Activated naive CD4-positive, alpha-beta T cell treated with anti-CD3 and anti-CD28 coated beads, Interleukin-2, amount 50 U/mL, for 24 hours (primary cell): ENCODE measurements at regions not wholly inside any gene's neighbourhood (a gene's known extent, or its start where the extent isn't known, plus 50 kb on each side); places are given as distances from the start of the nearest gene placed in this dataset.

Source experiments
- H3K27ac Mint-ChIP-seq: one replicate; pipeline ENCODE4 v1.8.0; 2021; ENCODE audit warnings: mild to moderate bottlenecking, mixed read lengths
- H3K27me3 Mint-ChIP-seq: one replicate; pipeline ENCODE4 v1.8.0; 2021; ENCODE audit warnings: mixed read lengths
- H3K36me3 Mint-ChIP-seq: one replicate; pipeline ENCODE4 v1.8.0; 2021; ENCODE audit warnings: mixed read lengths
- H3K4me1 Mint-ChIP-seq: one replicate; pipeline ENCODE4 v1.8.0; 2021; ENCODE audit warnings: mixed read lengths
- H3K4me3 Mint-ChIP-seq: one replicate; pipeline ENCODE4 v1.8.0; 2021; ENCODE audit warnings: mild to moderate bottlenecking, mixed read lengths
- H3K9me3 Mint-ChIP-seq: one replicate; pipeline ENCODE4 v1.8.0; 2021; ENCODE audit warnings: mixed read lengths

DNA sequence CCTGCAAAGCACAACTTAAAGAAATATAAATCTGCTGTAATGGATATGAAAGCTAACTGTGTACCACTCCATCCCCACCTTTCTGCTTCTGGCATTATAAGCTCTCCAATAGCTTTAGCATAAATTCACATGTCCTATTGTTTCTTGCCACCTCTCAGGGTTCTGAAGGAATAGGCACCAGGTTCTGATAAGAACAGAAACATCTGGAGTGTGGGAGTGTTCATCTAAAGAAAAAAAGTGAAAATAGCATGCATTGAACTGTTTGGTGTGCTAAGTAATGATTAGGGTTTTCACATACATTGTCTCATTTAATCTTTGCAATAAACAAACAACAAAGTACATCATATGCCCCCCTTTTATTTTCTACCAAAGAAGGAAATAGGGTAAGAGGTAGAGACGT is 72.3 kb downstream of the FAM76B start:
- Mint-ChIP-seq H3K4me3 (no peak overlapping the region), H3K36me3 (no peaks in the 10 kb centered on the region), H3K27me3 (peaks cover 1% of the 10 kb centered on the region), H3K27ac (no peak overlapping the region), H3K4me1 (peaks cover 47% of the 10 kb centered on the region), H3K9me3 (no peaks in the 10 kb centered on the region)

DNA sequence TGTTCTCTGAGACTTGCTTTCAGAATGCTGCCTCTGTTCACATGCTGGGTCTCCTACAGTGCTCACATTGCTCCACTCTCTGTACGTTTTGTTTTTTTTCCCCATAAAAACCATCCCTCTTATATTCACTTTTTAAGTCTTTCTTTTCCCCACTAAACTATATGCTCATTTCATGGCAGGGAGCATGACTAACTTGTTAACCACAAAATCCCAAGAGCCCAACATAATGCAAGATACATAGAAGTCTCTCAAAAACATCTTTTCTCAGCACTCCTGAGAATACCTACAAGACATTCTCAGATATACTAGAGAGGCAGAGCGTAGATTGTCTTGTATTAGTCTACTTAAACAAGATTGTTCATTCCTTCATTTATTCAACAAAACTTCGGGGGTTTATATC is 73.3 kb downstream of the FAM76B start:
- Mint-ChIP-seq H3K36me3 (no peaks in the 10 kb centered on the region), H3K27me3 (peaks cover 1% of the 10 kb centered on the region), H3K4me1 (peaks cover 54% of the 10 kb centered on the region), H3K27ac (peak overlapping the region; percentile 88), H3K4me3 (peak overlapping the region; percentile 24), H3K9me3 (no peaks in the 10 kb centered on the region)

DNA sequence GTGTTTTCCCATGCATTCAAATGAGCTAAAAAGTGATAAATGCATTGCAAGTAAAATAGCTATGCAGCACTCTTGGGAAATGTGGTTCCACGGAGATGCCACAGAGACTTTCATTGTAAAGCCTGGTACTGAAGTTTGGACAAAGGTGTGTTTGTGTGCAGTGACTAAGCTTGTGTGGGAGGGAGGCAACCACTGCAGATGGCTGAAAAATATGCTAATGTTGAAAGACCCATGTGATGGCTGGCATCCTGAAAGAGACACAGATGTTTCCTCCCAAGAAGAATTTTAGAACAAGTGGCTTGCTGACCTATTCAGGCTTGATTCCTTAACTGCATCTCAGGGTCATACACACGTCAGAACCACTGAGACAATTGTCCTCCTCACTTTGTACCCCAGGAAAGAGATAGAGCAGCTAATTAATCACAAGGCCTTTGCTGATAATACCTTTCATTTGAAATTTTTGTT is 73.8 kb downstream of the FAM76B start:
- peak overlapping the region; percentile 24 for H3K4me3 Mint-ChIP-seq
- H3K9me3 Mint-ChIP-seq: no peaks in the 10 kb centered on the region
- peak overlapping the region; percentile 88 for H3K27ac Mint-ChIP-seq
- peaks cover 54% of the 10 kb centered on the region for H3K4me1 Mint-ChIP-seq
- H3K36me3 Mint-ChIP-seq: no peaks in the 10 kb centered on the region
- peaks cover 1% of the 10 kb centered on the region for H3K27me3 Mint-ChIP-seq

DNA sequence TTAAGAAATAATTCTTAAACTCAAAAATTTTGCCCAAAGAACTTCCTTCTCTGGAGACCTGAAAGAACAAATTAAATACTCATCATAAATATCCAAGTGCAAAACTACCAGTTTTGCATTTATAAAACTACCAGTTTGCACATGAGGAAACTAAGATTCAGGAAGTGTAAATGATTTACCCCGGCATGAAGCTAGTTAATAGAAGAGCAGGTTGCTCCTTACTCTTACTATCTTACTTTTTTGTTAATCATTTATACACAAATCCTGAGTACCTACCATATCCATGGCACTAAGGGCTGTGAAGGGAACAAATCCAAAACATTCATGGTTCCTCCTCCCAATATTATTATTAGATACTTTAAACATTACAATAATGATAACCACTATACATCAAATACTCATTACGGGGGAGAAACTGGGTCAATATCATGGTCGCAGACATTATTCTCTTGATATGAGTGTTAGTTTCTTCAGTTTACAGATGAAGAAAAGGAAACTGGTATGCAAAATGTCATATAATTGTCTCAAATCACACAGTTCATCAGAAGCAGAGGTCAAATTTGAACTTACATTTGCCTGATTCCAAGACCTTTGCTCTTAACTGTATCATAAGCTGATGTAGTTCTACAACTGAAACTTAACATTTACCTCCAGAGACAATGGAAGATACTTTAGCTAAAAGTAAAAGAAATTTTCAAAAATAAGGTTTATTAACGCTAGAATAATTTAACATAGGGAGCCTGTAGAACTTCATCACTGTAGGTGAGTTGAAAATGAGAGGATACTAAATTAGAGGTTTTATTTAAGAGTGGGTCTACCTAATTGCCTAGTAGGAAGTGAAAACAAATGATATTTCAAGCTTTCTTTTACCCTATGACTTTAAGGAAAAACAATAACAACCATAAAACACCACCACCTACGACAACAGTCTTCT is 74.5 kb downstream of the FAM76B start:
- no peaks in the 10 kb centered on the region for H3K36me3 Mint-ChIP-seq
- peak overlapping the region; percentile 88 for H3K27ac Mint-ChIP-seq
- peaks cover 1% of the 10 kb centered on the region for H3K27me3 Mint-ChIP-seq
- peaks cover 47% of the 10 kb centered on the region for H3K4me1 Mint-ChIP-seq
- no peaks in the 10 kb centered on the region for H3K9me3 Mint-ChIP-seq
- H3K4me3 Mint-ChIP-seq: peak overlapping the region; percentile 45

DNA sequence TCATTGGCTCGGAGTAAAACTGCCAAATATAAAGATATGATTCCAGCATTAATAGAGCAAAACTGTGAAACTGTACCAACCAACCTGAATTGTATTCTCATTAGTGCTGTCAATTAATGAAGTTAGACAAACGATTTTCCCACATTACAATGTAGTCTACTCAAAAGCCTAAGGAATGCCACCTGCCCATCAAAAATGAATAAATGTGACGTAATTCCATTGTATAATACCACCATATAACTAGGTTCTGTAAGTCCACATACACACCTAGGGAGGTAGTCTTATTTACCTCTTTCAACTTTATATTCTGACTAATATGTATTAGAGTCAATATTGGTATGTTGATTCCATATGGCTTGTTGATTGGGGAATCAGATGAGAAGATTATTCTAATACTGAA is 76.2 kb downstream of the FAM76B start:
- peaks cover 1% of the 10 kb centered on the region for H3K27me3 Mint-ChIP-seq
- no peaks in the 10 kb centered on the region for H3K36me3 Mint-ChIP-seq
- no peak overlapping the region for H3K27ac Mint-ChIP-seq
- peaks cover 38% of the 10 kb centered on the region for H3K4me1 Mint-ChIP-seq
- no peak overlapping the region for H3K4me3 Mint-ChIP-seq
- no peaks in the 10 kb centered on the region for H3K9me3 Mint-ChIP-seq

DNA sequence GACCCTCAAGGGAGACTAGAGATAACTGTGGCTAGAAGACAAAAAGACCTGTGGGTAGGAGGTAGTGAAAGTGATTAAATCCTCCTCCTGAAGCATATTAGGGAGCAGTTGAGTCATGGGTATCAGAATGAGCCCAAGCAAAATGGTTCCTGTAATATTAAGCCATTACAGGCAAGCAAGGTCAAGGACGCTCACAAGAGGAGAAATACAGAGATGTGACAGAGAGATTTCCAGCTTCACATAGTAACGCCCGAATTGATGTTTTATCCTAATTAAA is 77.7 kb downstream of the FAM76B start:
- H3K4me1 Mint-ChIP-seq: peaks cover 35% of the 10 kb centered on the region
- no peaks in the 10 kb centered on the region for H3K36me3 Mint-ChIP-seq
- peak overlapping the region; percentile 12 for H3K27ac Mint-ChIP-seq
- H3K4me3 Mint-ChIP-seq: no peak overlapping the region
- no peaks in the 10 kb centered on the region for H3K9me3 Mint-ChIP-seq
- peaks cover 1% of the 10 kb centered on the region for H3K27me3 Mint-ChIP-seq

DNA sequence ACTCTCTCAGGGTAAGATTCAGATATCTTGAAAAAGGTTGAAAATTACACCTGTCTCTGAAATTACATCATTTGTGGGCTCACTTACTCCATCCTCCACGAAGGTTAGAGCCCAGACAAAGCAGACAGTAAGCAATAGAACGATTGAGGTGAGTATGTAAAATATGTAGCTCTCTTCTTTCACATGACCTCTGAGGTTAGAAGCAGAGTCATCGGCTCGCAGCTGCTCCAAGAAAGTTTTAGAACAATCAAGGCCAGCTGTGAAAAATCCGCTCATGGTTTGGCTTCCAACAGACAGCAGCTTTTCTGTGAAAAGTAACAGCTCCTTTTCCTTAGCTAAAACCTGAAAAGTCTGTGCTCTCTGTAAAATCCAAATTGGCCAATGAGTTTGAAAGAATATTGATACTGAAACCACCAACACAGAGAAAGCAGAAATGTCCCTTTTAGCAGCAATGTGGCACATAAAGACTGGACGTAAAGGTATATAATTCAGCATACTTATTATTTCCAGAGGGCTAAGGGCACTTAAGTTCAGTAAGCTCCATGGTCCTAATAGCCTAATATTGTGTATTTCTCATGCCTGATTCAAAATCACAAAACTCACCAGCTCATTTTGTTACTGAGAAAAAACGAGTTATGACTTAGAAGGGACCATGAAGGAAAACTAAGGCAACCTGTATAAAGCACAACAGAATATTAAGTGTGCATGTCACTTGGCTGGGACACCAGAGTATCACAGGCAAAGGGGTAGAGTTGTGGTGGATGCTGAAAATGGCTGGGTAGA is 78.2 kb downstream of the FAM76B start:
- Mint-ChIP-seq H3K9me3 (no peaks in the 10 kb centered on the region), H3K4me1 (peaks cover 33% of the 10 kb centered on the region), H3K36me3 (no peaks in the 10 kb centered on the region), H3K4me3 (no peak overlapping the region), H3K27me3 (peaks cover 1% of the 10 kb centered on the region), H3K27ac (peak overlapping the region; percentile 12)

DNA sequence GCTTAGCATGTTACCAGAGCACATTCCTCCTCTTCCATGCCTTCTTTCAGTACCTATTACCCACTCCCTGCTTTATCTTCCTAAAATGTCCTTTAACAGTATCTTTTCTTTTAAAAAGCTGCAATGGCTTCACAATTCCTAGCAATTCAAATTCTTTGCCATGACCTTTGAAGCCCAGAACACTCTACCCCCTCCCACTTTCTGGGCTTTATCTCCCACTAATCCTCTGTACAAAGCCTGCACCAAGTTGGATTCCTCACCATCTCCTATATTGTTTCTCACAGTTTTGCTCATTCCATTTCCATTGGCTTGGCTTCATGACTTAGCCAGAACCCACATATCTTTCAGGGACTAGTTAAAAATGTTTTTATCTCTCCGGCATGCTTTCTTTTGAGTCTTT is 80.9 kb downstream of the FAM76B start:
- Mint-ChIP-seq H3K4me1 (peaks cover 18% of the 10 kb centered on the region), H3K36me3 (no peaks in the 10 kb centered on the region), H3K9me3 (no peaks in the 10 kb centered on the region), H3K27me3 (peaks cover 1% of the 10 kb centered on the region), H3K4me3 (no peak overlapping the region), H3K27ac (no peak overlapping the region)

DNA sequence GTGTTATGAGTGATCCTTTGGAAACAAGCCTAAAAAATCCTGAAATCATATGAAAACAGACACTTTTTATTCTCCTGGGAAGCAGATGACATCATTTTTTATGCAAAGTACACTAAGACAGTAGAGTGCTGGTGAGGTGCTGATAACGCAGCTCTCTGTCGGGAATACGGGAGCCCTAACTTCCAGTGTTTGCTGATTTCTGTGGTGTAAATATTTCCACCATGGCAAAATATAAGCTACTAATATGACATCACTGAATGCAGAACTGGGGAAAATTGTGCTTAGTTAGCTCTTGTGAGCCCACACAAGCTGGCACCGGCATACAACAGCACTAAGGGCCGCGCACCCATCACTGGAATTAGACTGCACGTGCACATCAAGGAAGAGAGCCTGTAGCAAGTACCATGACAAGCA is 82.6 kb downstream of the FAM76B start:
- H3K36me3 Mint-ChIP-seq: no peaks in the 10 kb centered on the region
- H3K27me3 Mint-ChIP-seq: no peaks in the 10 kb centered on the region
- H3K9me3 Mint-ChIP-seq: no peaks in the 10 kb centered on the region
- H3K4me3 Mint-ChIP-seq: no peak overlapping the region
- H3K4me1 Mint-ChIP-seq: peaks cover 11% of the 10 kb centered on the region
- peak overlapping the region; percentile 19 for H3K27ac Mint-ChIP-seq

DNA sequence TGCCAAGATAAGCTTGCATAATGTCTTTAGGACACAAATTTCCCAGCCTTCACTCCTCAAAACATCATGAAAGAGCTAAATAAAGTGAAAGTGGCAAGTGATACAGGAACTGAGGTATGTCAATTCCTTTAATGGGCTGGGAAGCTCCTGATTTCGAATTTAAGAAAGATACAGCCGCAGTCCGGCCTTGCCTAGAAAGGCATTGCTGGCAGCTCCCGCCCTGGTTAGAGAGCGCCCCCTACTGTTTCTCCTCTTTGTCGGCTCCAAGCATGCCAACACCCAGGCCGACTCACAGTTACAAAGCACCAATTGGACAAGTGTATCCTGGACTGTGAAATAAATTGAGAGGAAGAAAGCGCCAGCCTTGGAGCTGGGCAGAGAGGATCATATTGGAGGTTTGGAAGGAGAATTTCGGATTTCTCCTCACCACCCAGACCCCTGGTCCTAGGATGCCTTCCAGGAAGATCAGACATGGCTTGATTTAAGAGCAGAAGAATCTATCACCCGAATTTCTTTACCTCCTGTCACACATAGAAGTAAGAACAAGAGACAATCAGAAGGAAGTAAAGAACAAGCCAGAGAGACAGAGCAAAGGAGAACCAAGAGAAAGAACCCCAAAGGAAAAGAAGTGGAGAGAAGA is 84.0 kb downstream of the FAM76B start:
- no peaks in the 10 kb centered on the region for H3K36me3 Mint-ChIP-seq
- H3K9me3 Mint-ChIP-seq: no peaks in the 10 kb centered on the region
- H3K4me1 Mint-ChIP-seq: peaks cover 11% of the 10 kb centered on the region
- H3K27ac Mint-ChIP-seq: no peak overlapping the region
- H3K4me3 Mint-ChIP-seq: no peak overlapping the region
- no peaks in the 10 kb centered on the region for H3K27me3 Mint-ChIP-seq

DNA sequence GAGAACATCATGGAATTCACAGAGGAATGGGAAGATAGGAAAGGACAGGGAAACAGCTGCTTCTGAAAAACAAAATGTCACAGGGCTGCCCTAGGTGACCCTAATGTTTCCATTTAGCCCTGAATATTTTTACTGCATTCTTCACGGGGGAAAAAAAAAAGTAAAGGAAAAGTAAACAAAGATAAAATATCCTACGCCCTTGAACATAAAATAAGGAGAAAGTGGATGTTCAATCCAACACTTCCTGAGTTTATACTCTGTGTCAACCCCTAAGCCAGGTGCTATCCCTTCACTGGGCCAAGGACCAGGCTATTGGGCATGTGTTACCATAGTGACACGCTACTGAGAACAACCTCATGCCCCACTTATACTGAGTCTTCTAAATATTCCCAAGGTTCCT is 84.7 kb downstream of the FAM76B start:
- Mint-ChIP-seq H3K27ac (no peak overlapping the region), H3K27me3 (no peaks in the 10 kb centered on the region), H3K36me3 (no peaks in the 10 kb centered on the region), H3K9me3 (no peaks in the 10 kb centered on the region), H3K4me1 (peaks cover 18% of the 10 kb centered on the region), H3K4me3 (no peak overlapping the region)

DNA sequence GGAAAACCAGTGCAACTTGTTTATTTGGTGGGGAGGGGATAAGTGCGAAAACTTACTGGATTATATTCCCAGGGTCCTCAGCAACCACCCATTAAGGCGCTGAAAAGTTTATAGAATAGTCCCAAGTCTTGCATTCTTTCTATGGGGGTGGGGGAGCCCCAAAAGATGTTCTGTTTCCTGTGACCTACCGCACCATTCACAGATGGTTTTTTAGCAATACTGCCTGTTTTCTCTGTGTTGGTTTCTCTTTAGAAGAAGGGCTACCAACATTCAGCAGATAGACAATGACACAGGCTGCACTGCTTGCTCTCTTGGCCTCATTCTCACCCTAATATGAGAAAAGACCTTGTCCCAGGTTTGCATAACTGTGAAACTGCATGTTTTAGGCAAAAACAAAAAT is 86.5 kb downstream of the FAM76B start:
- no peaks in the 10 kb centered on the region for H3K27me3 Mint-ChIP-seq
- H3K4me3 Mint-ChIP-seq: peak overlapping the region; percentile 26
- H3K9me3 Mint-ChIP-seq: no peaks in the 10 kb centered on the region
- peaks cover 36% of the 10 kb centered on the region for H3K4me1 Mint-ChIP-seq
- no peaks in the 10 kb centered on the region for H3K36me3 Mint-ChIP-seq
- H3K27ac Mint-ChIP-seq: peak overlapping the region; percentile 47

DNA sequence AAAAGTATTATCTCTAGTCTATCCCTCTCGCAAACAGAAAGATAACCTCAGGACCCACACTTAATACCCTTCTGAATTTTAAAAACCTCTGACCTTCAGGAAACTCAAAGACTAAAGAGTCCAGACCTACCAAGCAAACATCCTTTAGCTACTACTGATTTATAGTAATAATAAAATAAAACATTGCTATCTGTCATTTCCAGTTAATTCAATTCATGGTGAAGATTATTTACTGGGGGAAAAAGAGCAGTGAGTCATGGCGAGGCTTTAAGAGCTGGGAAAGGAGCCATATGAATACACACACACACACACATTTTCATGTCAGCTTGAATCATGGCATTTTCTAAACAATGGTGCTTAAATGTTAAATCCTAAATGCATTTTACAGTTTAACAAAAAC is 87.1 kb downstream of the FAM76B start:
- Mint-ChIP-seq H3K4me1 (peaks cover 41% of the 10 kb centered on the region), H3K9me3 (no peaks in the 10 kb centered on the region), H3K4me3 (peak overlapping the region; percentile 32), H3K36me3 (no peaks in the 10 kb centered on the region), H3K27me3 (no peaks in the 10 kb centered on the region), H3K27ac (peak overlapping the region; percentile 92)

DNA sequence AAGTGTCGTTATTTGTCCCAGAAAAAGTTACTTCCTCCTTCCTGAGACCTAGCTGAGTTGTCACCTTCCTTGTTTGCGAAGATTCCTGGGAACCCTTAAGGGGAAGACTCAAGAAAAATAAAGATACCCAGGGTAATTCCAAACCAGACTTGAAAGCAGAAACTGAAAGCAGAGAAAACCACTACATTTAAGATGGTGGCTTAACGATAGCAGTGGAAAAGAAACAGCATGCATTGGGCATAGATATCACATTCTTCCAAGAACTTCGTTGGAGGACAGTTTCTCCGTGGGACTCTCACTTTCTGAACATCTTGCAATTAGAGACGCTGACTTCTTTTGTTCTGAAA is 89.1 kb downstream of the FAM76B start:
- Mint-ChIP-seq H3K27me3 (no peaks in the 10 kb centered on the region), H3K4me1 (peaks cover 59% of the 10 kb centered on the region), H3K27ac (peak overlapping the region; percentile 98), H3K4me3 (peak overlapping the region; percentile 79), H3K36me3 (peaks cover 6% of the 10 kb centered on the region), H3K9me3 (no peaks in the 10 kb centered on the region)

DNA sequence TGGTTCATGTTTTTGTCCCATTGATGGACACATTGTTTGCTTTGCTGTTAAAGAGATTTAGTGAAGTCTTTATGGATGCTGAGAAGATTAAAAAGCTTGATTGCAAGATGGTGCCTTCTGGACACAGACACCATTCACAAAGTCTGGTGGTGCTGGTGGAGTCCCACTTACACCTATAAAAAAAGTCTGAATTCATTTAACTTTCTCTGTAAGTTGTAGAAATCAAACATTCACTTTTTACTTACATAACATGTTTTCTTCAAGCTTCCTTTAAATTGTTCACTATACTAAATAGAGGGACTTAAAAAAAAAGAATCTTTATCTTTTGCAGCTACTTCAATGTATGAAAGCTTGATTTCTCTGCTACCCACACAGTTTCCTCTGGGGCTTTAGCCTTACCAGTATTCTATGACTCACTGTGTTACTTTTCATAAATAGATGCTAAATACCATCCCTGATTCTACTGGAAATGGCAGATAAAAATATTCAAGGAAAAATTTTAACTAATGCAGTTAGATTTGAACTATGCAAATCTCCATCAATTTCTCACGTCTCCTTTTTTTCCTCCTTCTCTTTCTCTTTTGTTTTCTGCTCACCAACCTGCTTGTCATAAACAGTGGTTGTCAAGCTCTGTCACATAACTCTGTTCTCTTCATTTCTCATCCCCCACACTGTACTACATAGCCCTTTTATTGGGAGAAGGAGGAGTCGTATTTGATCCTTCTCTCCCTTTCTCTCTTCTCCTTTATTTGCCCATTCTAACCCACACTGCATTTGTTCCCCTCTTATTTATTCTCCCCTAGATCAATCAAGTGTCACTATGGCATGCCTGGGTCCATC is 89.7 kb downstream of the FAM76B start:
- H3K4me1 Mint-ChIP-seq: peaks cover 60% of the 10 kb centered on the region
- no peaks in the 10 kb centered on the region for H3K27me3 Mint-ChIP-seq
- H3K4me3 Mint-ChIP-seq: peak overlapping the region; percentile 79
- H3K9me3 Mint-ChIP-seq: peaks cover 1% of the 10 kb centered on the region
- peaks cover 6% of the 10 kb centered on the region for H3K36me3 Mint-ChIP-seq
- peak overlapping the region; percentile 98 for H3K27ac Mint-ChIP-seq
